DOHH2 (cell line): ENCODE measurements at regions not wholly inside any gene's neighbourhood (a gene's known extent, or its start where the extent isn't known, plus 50 kb on each side); places are given as distances from the start of the nearest gene placed in this dataset.

Experiments
- CTCF ChIP-seq: fragments of 200-600 bp; sonication (generic); IDR thresholded peaks from one replicate; pipeline ENCODE4 v1.5.1; 2014; ENCODE audit warnings: antibody characterized with exemption, mild to moderate bottlenecking, low read depth, low read length; ENCODE audit not compliant: poor library complexity, severe bottlenecking
- EZH2phosphoT487 ChIP-seq: fragments of 200-600 bp; sonication (generic); IDR thresholded peaks from 2 replicates; pipeline ENCODE4 v1.6.1; 2017; ENCODE audit warnings: borderline replicate concordance, mild to moderate bottlenecking, antibody characterized with exemption, low read length, moderate library complexity, mixed read lengths

GRCh38 chrX:16061296-16061695, 62.1 kb upstream of the GRPR start:
- TF ChIP-seq CTCF (no peak), EZH2phosphoT487 (no peak)
